ENCODE measurements at regions not wholly inside any gene's neighbourhood (a gene's known extent, or its start where the extent isn't known, plus 50 kb on each side); places are given as distances from the start of the nearest gene placed in this dataset.

DNA sequence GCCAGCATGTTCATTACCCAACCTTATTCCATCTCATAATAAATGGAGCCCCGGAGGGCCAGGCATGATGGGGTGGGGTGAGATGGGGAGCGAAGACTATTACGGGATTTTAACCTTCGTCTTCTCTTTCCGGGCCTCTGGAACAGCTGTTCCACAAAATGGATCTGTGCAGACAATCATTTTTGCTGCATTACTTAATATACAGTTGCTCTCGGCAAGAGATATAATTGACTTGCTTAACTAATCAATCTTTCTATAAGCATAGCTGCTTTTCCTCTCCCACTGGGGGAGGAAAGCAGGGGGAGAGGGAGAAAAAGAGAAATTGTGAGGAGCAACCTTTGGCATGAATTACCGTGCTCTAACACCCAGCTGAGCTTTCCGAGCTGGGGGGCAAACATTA lies 440.4 kb downstream of the BUD13 start:
- TF ChIP-seq, protein P1, sequence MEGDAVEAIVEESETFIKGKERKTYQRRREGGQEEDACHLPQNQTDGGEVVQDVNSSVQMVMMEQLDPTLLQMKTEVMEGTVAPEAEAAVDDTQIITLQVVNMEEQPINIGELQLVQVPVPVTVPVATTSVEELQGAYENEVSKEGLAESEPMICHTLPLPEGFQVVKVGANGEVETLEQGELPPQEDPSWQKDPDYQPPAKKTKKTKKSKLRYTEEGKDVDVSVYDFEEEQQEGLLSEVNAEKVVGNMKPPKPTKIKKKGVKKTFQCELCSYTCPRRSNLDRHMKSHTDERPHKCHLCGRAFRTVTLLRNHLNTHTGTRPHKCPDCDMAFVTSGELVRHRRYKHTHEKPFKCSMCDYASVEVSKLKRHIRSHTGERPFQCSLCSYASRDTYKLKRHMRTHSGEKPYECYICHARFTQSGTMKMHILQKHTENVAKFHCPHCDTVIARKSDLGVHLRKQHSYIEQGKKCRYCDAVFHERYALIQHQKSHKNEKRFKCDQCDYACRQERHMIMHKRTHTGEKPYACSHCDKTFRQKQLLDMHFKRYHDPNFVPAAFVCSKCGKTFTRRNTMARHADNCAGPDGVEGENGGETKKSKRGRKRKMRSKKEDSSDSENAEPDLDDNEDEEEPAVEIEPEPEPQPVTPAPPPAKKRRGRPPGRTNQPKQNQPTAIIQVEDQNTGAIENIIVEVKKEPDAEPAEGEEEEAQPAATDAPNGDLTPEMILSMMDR (IDR thresholded peaks at IDR 0.05) = no peak
- no peak for TF ChIP-seq POLR2A (IDR thresholded peaks at IDR 0.05)
